GM12878 (cell line): ENCODE measurements at regions not wholly inside any gene's neighbourhood (a gene's known extent, or its start where the extent isn't known, plus 50 kb on each side); places are given as distances from the start of the nearest gene placed in this dataset.
A peak's percentile ranks its signal among the peaks of the same experiment; 100 is the strongest.

Experiments used
- ATAC-seq: fragments of 200-7000 bp; cut with Tn5 transposase; 3 replicates; pipeline ENCODE4 v1.9.1; 2020; ENCODE audit warnings: mild to moderate bottlenecking, moderate library complexity
- BruUV-seq: library from RNA; stranded (reverse); fragments of 400-500 nt; replicated peaks from 2 replicates; lab custom pipeline; 2021; lab: Mats Ljungman, UMichigan
- CTCF ChIA-PET: fragments of 300-600 bp; sonication (Branson Sonifier 250); formaldehyde crosslinking; extraction: SDS; loops from one replicate; lab custom pipeline; 2021; ENCODE audit warnings: inconsistent platforms; lab: Yijun Ruan, JAX
- POLR2A ChIA-PET: fragments of 350-600 bp; formaldehyde crosslinking; extraction: SDS; loops from one replicate; lab custom pipeline; 2021; ENCODE audit warnings: inconsistent platforms; lab: Charles Lee
- RAD21 ChIA-PET: fragments of 300-600 bp; sonication (Branson Sonifier 250); formaldehyde crosslinking; loops from one replicate; lab custom pipeline; 2023; ENCODE audit warnings: antibody characterized with exemption; ENCODE audit not compliant: unreplicated experiment; lab: Charles Lee
- SMC1A ChIA-PET: fragments of 300-600 bp; sonication (Branson Sonifier 250); formaldehyde crosslinking; loops from one replicate; lab custom pipeline; 2023; ENCODE audit not compliant: unreplicated experiment, uncharacterized antibody; lab: Charles Lee
- DNase-seq: peaks from one replicate; pipeline ENCODE4 v3.0.0-alpha.2; 2011; ENCODE audit warnings: low read depth, low spot score
- FAIRE-seq: peaks from 3 replicates; lab custom pipeline; 2011; peaks lifted over from hg19 to GRCh38; lab: Jason Lieb, UNC
- H2AFZ ChIP-seq: 2 replicates; pipeline ENCODE4 v1.6.0; 2011; ENCODE audit warnings: low read depth, low read length, control low read depth; ENCODE audit not compliant: control insufficient read depth
- H3K27ac ChIP-seq: 2 replicates; pipeline ENCODE4 v1.5.1; 2011; ENCODE audit warnings: control low read depth; ENCODE audit not compliant: control insufficient read depth, insufficient read depth
- H3K27me3 ChIP-seq, 2 experiments: replicated peaks in 1 of 2; 2 replicates each; pipeline versions ENCODE4 v1.6.0 to v1.6.1; 2011; ENCODE audit warnings: low read length in 1 of 2; ENCODE audit not compliant: control insufficient read depth in 2 of 2, insufficient read depth in 2 of 2
- H3K36me3 ChIP-seq, 2 experiments: 2 replicates each; pipeline ENCODE4 v1.5.1; 2011; ENCODE audit warnings: low read length in 1 of 2; ENCODE audit not compliant: control insufficient read depth in 2 of 2, insufficient read depth in 2 of 2
- H3K4me1 ChIP-seq: 2 replicates; pipeline ENCODE4 v1.6.1; 2011; ENCODE audit warnings: mild to moderate bottlenecking, low read length, moderate library complexity, mixed read lengths; ENCODE audit not compliant: control insufficient read depth, insufficient read depth
- H3K4me2 ChIP-seq: 2 replicates; pipeline ENCODE4 v1.6.0; 2011; ENCODE audit warnings: control low read depth; ENCODE audit not compliant: control insufficient read depth, insufficient read depth
- H3K4me3 ChIP-seq: fragments of 200-600 bp; sonication (generic); 2 replicates; pipeline ENCODE4 v1.5.1; 2016
- H3K79me2 ChIP-seq: 2 replicates; pipeline ENCODE4 v1.6.0; 2011; ENCODE audit warnings: low read length; ENCODE audit not compliant: control insufficient read depth, insufficient read depth
- H3K9ac ChIP-seq: 2 replicates; pipeline ENCODE4 v1.8.0; 2011; ENCODE audit warnings: low read length, control low read depth, mixed read lengths; ENCODE audit not compliant: control insufficient read depth, insufficient read depth
- H3K9me3 ChIP-seq: replicated peaks from 3 replicates; pipeline ENCODE4 v1.5.1; 2011; ENCODE audit warnings: mild to moderate bottlenecking, low read length; ENCODE audit not compliant: control insufficient read depth, insufficient read depth
- H4K20me1 ChIP-seq: 2 replicates; pipeline ENCODE4 v1.6.0; 2011; ENCODE audit not compliant: control insufficient read depth, insufficient read depth
- CHD2 ChIP-seq: IDR thresholded peaks from 2 replicates; pipeline ENCODE4 v1.6.1; 2011; ENCODE audit warnings: low read depth, low read length, improper control_type of control experiment, borderline replicate concordance
- IRF3 ChIP-seq: fragments of 450-650 bp; IDR thresholded peaks from 2 replicates; pipeline ENCODE4 v1.6.1; 2014; ENCODE audit warnings: mild to moderate bottlenecking
- POU2F2 ChIP-seq: IDR thresholded peaks from 3 replicates; pipeline ENCODE4 v1.6.1; 2011; ENCODE audit warnings: low read depth, mild to moderate bottlenecking, low read length, borderline replicate concordance
- WGBS: methylation state at CpG from one replicate; pipeline ENCODE4 v1.1.6; 2016; ENCODE audit warnings: low lambda C conversion rate; ENCODE audit not compliant: insufficient replicate concordance, insufficient coverage; ENCODE audit errors: missing lambda C conversion rate; 5-methylcytosine and 5-hydroxymethylcytosine counted together
- in situ Hi-C: fragments of 300-500 bp; cut with MboI; formaldehyde crosslinking; loops from 9 replicates; pipeline ENCODE4 v1.14.3; 2018; ENCODE audit warnings: mixed read lengths
- intact Hi-C: fragments of 100-400 bp; cut with micrococcal nuclease; formaldehyde crosslinking; loops from one replicate; pipeline ENCODE4 v1.14.2; 2022; ENCODE audit not compliant: unreplicated experiment
- TF ChIP-seq, protein P1 (sequence below): IDR thresholded peaks from 2 replicates; pipeline ENCODE4 v1.6.1; 2012; ENCODE audit warnings: mild to moderate bottlenecking, low read depth, low read length

- DNase-seq = no peak
- ATAC-seq = no peak
- Histone ChIP-seq H4K20me1 (no peaks in the 10 kb centered on the region), H3K4me2 (peak overlapping the region; percentile 44), H3K27ac (no peak overlapping the region), H3K9ac (no peak overlapping the region), H2AFZ (no peak overlapping the region), H3K79me2 (peaks cover 95% of the 10 kb centered on the region), H3K4me1 (peaks cover 14% of the 10 kb centered on the region; the same call in 1 of the 2 replicates), H3K9me3 (peaks cover 8% of the 10 kb centered on the region), H3K4me3 (no peak overlapping the region), H3K36me3 (peaks cover 0 to 7% of the 10 kb centered on the region in 2 experiments; a peak in 1 of 4 replicates), H3K27me3 (no peaks in the 10 kb centered on the region)
- peak; percentile 49 for FAIRE-seq
- RAD21 ChIA-PET = interaction anchor here (0.6 to 1.6 kb wide), 3 partner anchors 23 to 602 kb away, joined by 4 to 7 read pairs (median 5); no protein-coding TSS in a partner anchor
- in situ Hi-C loops = no loop called here
- TF ChIP-seq CHD2 = no peak
- no peak for TF ChIP-seq POU2F2
- TF ChIP-seq, protein P1, sequence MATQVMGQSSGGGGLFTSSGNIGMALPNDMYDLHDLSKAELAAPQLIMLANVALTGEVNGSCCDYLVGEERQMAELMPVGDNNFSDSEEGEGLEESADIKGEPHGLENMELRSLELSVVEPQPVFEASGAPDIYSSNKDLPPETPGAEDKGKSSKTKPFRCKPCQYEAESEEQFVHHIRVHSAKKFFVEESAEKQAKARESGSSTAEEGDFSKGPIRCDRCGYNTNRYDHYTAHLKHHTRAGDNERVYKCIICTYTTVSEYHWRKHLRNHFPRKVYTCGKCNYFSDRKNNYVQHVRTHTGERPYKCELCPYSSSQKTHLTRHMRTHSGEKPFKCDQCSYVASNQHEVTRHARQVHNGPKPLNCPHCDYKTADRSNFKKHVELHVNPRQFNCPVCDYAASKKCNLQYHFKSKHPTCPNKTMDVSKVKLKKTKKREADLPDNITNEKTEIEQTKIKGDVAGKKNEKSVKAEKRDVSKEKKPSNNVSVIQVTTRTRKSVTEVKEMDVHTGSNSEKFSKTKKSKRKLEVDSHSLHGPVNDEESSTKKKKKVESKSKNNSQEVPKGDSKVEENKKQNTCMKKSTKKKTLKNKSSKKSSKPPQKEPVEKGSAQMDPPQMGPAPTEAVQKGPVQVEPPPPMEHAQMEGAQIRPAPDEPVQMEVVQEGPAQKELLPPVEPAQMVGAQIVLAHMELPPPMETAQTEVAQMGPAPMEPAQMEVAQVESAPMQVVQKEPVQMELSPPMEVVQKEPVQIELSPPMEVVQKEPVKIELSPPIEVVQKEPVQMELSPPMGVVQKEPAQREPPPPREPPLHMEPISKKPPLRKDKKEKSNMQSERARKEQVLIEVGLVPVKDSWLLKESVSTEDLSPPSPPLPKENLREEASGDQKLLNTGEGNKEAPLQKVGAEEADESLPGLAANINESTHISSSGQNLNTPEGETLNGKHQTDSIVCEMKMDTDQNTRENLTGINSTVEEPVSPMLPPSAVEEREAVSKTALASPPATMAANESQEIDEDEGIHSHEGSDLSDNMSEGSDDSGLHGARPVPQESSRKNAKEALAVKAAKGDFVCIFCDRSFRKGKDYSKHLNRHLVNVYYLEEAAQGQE = no peak
- no peak for TF ChIP-seq IRF3
- SMC1A ChIA-PET = interaction anchor here (0.7 to 1.8 kb wide), 10 partner anchors 12 to 208 kb away, joined by 3 to 9 read pairs (median 4); no protein-coding TSS in a partner anchor
- WGBS = 100% methylated on average over 1 of the region's 1 CpG
- POLR2A ChIA-PET = interaction anchor here (0.6 to 1.5 kb wide), 2 partner anchors 10 to 24 kb away, joined by 3 read pairs; no protein-coding TSS in a partner anchor
- BruUV-seq = no TSS peak
- intact Hi-C loops = no loop called here
- CTCF ChIA-PET = interaction anchor here (0.9 kb wide), 1 partner anchor 46 kb away, joined by 5 read pairs; no protein-coding TSS in a partner anchor
These were observed 138.5 kb downstream of the NDUFA12 start for GRCh38 chr12:94864987-94865386.
